Neutrophil (primary cell): ENCODE measurements at regions not wholly inside any gene's neighbourhood (a gene's known extent, or its start where the extent isn't known, plus 50 kb on each side); places are given as distances from the start of the nearest gene placed in this dataset.
"Not testable (repeated sequence)": the region's sequence is repeated elsewhere in the genome, so short reads cannot be mapped to it uniquely, and the experiment has no call there.

Experiments used
- H3K27ac ChIP-seq: fragments of 200-600 bp; sonication (generic); 2 replicates; pipeline ENCODE4 v1.5.1; 2016; ENCODE audit warnings: mild to moderate bottlenecking, moderate library complexity
- H3K27me3 ChIP-seq: fragments of 200-600 bp; sonication (generic); 2 replicates; pipeline ENCODE4 v1.6.0; 2016; ENCODE audit warnings: mild to moderate bottlenecking
- H3K36me3 ChIP-seq: fragments of 200-600 bp; sonication (generic); 2 replicates; pipeline ENCODE4 v1.5.1; 2017
- H3K4me1 ChIP-seq, 2 experiments: fragments of 200-600 bp in 1 of 2; sonication (generic) in 1 of 2; 1 replicate in 1 of 2; 2 replicates in 1 of 2; pipeline versions ENCODE4 v1.5.1 to v1.6.1; 2013 to 2016; ENCODE audit warnings: low read depth in 1 of 2, low read length in 1 of 2, mild to moderate bottlenecking in 1 of 2, moderate library complexity in 1 of 2; ENCODE audit not compliant: control insufficient read depth in 1 of 2, insufficient read depth in 1 of 2
- H3K4me3 ChIP-seq, 2 experiments: fragments of 200-600 bp in 1 of 2; sonication (generic) in 1 of 2; 1 replicate in 1 of 2; 2 replicates in 1 of 2; pipeline ENCODE4 v1.5.1; 2013 to 2016; ENCODE audit warnings: low read depth in 1 of 2, low read length in 1 of 2, mild to moderate bottlenecking in 1 of 2, moderate library complexity in 1 of 2
- H3K9me3 ChIP-seq: fragments of 200-600 bp; sonication (generic); 2 replicates; pipeline ENCODE4 v1.5.1; 2016
- TF ChIP-seq, protein P1 (sequence below): fragments of 200-600 bp; sonication (generic); IDR thresholded peaks from 2 replicates; pipeline ENCODE4 v1.5.1; 2016; ENCODE audit warnings: antibody characterized with exemption

GRCh38 chrX:45619290-45619689, 418.6 kb upstream of the DIPK2B start:
- TF ChIP-seq, protein P1, sequence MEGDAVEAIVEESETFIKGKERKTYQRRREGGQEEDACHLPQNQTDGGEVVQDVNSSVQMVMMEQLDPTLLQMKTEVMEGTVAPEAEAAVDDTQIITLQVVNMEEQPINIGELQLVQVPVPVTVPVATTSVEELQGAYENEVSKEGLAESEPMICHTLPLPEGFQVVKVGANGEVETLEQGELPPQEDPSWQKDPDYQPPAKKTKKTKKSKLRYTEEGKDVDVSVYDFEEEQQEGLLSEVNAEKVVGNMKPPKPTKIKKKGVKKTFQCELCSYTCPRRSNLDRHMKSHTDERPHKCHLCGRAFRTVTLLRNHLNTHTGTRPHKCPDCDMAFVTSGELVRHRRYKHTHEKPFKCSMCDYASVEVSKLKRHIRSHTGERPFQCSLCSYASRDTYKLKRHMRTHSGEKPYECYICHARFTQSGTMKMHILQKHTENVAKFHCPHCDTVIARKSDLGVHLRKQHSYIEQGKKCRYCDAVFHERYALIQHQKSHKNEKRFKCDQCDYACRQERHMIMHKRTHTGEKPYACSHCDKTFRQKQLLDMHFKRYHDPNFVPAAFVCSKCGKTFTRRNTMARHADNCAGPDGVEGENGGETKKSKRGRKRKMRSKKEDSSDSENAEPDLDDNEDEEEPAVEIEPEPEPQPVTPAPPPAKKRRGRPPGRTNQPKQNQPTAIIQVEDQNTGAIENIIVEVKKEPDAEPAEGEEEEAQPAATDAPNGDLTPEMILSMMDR: no peak
- no peaks in the 10 kb centered on the region for H3K9me3 ChIP-seq
- no peak overlapping the region for H3K27ac ChIP-seq
- H3K4me1 ChIP-seq: no peaks in the 10 kb centered on the region
- H3K36me3 ChIP-seq: no peaks in the 10 kb centered on the region
- H3K27me3 ChIP-seq: no peaks in the 10 kb centered on the region
- no peak overlapping the region for H3K4me3 ChIP-seq

GRCh38 chrX:45615591-45615990, 414.9 kb upstream of the DIPK2B start:
- not testable (repeated sequence) for H3K36me3 ChIP-seq, H3K27me3 ChIP-seq, H3K9me3 ChIP-seq, H3K27ac ChIP-seq, H3K4me1 ChIP-seq, H3K4me3 ChIP-seq

- no peaks in the 10 kb centered on the region for H3K27me3 ChIP-seq
- no peaks in the 10 kb centered on the region for H3K4me1 ChIP-seq
- no peaks in the 10 kb centered on the region for H3K36me3 ChIP-seq
- TF ChIP-seq, protein P1: no peak
- H3K27ac ChIP-seq: no peak overlapping the region
- no peaks in the 10 kb centered on the region for H3K9me3 ChIP-seq
- no peak overlapping the region for H3K4me3 ChIP-seq
Observed at GRCh38 chrX:45614853-45615252, 414.2 kb upstream of the DIPK2B start.

DNA sequence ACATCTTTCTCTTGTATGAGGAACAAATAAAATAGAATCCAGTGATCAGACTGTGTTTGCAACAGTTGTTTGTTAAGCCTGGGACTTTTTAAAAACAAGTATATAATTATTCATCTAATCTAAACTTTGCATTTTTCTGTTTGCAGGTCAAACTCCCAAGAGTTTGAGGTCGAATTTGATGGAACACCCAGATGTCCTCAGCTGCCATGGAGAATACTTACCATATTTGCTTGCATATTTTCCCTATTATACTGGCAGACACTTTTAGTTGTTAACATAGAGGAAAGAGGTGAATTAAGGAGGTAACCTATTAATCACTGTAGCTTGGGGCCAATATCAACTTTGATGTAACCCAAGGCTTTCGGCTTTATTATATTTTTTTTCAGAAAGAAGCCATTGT, 401.5 kb upstream of the DIPK2B start:
- TF ChIP-seq, protein P1: no peak
- no peaks in the 10 kb centered on the region for H3K9me3 ChIP-seq
- no peak overlapping the region for H3K4me3 ChIP-seq
- no peaks in the 10 kb centered on the region for H3K4me1 ChIP-seq
- H3K27ac ChIP-seq: no peak overlapping the region
- no peaks in the 10 kb centered on the region for H3K27me3 ChIP-seq
- H3K36me3 ChIP-seq: no peaks in the 10 kb centered on the region

DNA sequence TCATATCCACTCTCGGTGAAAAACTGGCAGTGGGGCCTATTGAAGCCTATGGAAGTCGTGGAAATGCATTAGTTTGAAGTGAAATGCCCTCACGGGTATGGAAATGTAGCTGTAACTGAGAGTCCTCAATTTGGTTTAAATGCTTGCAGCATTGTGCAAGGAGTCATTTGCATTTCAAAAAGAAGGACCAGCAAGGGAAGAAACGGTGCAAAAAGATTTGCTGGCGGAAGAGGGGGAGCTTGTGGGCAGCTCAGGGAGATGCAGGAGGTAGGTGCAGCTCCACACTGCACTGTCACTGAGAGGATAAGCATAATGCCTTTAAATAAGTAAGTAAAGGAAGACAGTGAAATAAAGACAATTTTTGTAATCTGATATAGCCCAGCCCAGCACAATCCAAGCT, 400.4 kb upstream of the DIPK2B start:
- Histone ChIP-seq H3K4me3 (no peak overlapping the region), H3K27ac (no peak overlapping the region), H3K27me3 (no peaks in the 10 kb centered on the region), H3K4me1 (no peaks in the 10 kb centered on the region), H3K36me3 (no peaks in the 10 kb centered on the region), H3K9me3 (no peaks in the 10 kb centered on the region)
- TF ChIP-seq, protein P1: no peak

DNA sequence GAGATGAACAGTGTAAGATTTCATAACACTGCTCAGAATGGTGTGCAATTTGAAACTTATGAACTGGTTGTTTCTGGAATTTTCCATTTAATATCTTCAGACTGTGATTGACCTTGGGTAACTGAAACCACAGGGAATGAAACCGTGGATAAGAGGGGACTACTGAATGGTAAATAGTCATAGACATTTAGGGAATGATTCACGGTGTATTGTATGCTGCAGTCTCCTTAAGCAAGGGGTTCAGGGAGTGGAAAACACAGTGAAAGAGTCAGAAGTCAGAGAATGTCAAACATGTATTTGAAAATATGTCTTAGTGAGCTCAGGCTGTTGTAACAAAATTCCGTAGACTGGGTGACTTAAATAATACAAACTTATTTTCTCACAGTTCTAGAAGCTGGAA, 398.2 kb upstream of the DIPK2B start:
- no peaks in the 10 kb centered on the region for H3K36me3 ChIP-seq
- no peak overlapping the region for H3K27ac ChIP-seq
- H3K9me3 ChIP-seq: no peaks in the 10 kb centered on the region
- no peaks in the 10 kb centered on the region for H3K27me3 ChIP-seq
- H3K4me1 ChIP-seq: no peaks in the 10 kb centered on the region
- no peak overlapping the region for H3K4me3 ChIP-seq
- TF ChIP-seq, protein P1: no peak
